HS-5 (cell line): ENCODE measurements at regions not wholly inside any gene's neighbourhood (a gene's known extent, or its start where the extent isn't known, plus 50 kb on each side); places are given as distances from the start of the nearest gene placed in this dataset.
"Not testable (repeated sequence)": the region's sequence is repeated elsewhere in the genome, so short reads cannot be mapped to it uniquely, and the experiment has no call there.

Source experiments
- DNase-seq: peaks from one replicate; pipeline ENCODE4 v3.0.0-alpha.2; 2012; ENCODE audit warnings: low read depth

DNA sequence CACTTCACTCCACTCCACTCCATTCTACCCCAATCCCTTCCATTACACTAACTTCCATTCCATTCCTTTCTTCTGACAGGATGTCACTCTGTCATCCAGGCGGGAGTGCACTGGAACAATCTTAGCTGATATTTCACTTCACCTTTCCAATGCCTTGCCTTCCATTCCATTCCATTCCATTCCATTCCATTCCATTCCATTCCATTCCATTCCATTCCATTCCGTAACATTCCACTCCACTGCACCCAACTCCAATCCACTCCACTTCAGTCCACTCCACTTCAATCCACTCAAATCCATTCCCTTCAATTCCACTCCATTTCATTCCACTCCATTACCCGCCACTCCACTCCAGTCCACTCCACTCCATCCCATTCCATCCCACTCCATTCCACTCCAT, 1099.4 kb downstream of the TSPY10 start:
- peak; percentile 67 for DNase-seq

DNA sequence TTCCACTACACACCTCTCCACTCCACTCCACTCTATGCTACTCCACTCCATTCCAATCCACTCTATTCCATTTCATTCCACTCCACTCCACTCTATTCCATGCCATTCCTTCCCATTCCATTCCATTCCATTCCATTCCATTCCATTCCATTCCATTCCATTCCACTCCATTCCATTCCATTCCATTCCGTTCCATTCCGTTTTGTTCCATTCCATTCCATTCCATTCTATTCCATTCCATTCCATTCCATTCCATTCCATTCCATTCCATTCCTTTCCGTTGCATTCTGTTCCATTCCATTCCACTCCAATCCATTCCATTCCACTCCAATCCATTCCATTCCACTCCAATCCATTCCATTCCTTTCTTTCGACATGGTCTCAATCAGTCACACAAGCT, 1121.1 kb downstream of the TSPY10 start:
- not testable (repeated sequence) for DNase-seq

DNA sequence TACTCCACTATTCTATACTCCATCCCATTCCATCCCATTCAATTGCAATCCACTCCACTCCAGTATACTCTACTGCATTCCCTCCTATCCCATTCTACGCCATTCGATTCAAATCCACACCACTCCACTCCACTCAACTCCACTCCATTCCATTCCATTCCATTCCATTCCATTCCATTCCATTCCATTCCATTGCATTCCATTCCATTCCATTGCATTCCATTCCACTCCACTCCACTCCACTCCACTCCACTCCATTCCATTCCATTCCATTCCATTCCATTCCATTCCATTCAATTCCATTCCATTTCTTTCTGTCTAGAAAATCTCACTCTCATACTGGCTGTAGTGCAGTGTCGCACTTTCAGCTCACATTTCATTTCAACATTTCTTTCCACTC, 1129.4 kb downstream of the TSPY10 start:
- DNase-seq = not testable (repeated sequence)

DNA sequence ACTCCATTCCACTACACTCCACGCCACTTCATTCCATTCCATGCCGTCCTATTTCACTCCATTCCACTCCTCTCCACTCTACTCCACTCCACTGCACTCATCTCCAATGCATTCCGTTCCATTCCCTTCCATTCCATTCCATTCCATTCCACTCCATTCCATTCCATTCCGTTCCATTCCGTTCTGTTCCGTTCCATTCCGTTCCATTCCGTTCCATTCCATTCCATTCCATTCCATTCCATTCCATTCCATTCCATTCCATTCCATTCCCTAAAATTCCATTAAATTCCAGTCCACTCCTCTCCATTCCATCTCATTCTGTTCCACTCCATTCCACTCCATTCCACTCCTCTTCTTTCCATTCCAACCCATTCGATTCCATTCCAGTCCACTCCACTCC, 1139.1 kb downstream of the TSPY10 start:
- no peak for DNase-seq

DNA sequence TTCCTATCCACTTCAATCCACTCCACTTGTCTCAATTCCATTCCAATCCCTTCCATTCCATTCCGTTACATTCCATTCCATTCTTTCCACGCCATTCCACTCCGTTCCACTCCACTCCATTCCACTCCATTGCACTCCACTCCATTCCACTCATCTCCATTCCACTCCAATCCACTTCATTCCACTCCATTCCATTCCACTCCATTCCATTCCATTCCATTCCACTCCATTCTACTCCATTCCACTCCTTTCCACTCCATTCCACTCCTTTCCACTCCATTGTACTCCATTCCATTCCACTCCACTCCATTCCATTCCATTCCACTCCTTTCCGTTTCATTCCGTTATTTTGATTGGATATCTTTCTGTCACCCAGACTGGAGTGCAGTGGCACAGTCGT, 1158.7 kb downstream of the TSPY10 start:
- no peak for DNase-seq
